Esophagus squamous epithelium (tissue), 5 donors: ENCODE measurements at regions not wholly inside any gene's neighbourhood (a gene's known extent, or its start where the extent isn't known, plus 50 kb on each side); places are given as distances from the start of the nearest gene placed in this dataset.

Experiments
- DNase-seq: peaks from one replicate; lab custom pipeline; 2025; lab: John Stamatoyannopoulos, UW
- H3K27ac ChIP-seq, 4 donors: fragments of 200-600 bp; sonication (generic); one replicate each; pipeline ENCODE4 v1.5.1; 2016 to 2019; ENCODE audit warnings: mild to moderate bottlenecking in 1 of 4
- H3K27me3 ChIP-seq, 4 donors: fragments of 200-600 bp; sonication (generic); 1 replicate in 3 of 4; 2 replicates in 1 of 4; pipeline versions ENCODE4 v1.5.1 to v1.6.0; 2017 to 2021; ENCODE audit warnings: antibody characterized with exemption in 1 of 4
- H3K36me3 ChIP-seq, 3 donors: fragments of 200-600 bp; sonication (generic); one replicate each; pipeline ENCODE4 v1.5.1; 2016 to 2019
- H3K4me1 ChIP-seq, 3 donors: fragments of 200-600 bp; sonication (generic); one replicate each; pipeline ENCODE4 v1.5.1; 2017 to 2019
- H3K4me3 ChIP-seq, 4 donors: fragments of 200-600 bp; sonication (generic); 1 replicate in 3 of 4; 2 replicates in 1 of 4; pipeline ENCODE4 v1.5.1; 2016 to 2019; ENCODE audit warnings: mild to moderate bottlenecking in 2 of 4, moderate library complexity in 1 of 4
- H3K9me3 ChIP-seq, 3 donors: fragments of 200-600 bp; sonication (generic); one replicate each; pipeline ENCODE4 v1.5.1; 2016 to 2019
- CTCF ChIP-seq, 6 experiments: fragments of 450-650 bp in 4 of 6; fragments of 200-600 bp in 2 of 6; sonication (generic) in 2 of 6; IDR thresholded peaks; one replicate each; pipeline ENCODE4 v1.5.1; 2016 to 2019; ENCODE audit warnings: antibody characterized with exemption in 6 of 6, mild to moderate bottlenecking in 4 of 6, moderate library complexity in 4 of 6
- POLR2A ChIP-seq, 4 donors: fragments of 450-650 bp; IDR thresholded peaks; one replicate each; pipeline ENCODE4 v1.6.1; 2017; ENCODE audit warnings: antibody characterized with exemption in 4 of 4, mild to moderate bottlenecking in 4 of 4, moderate library complexity in 3 of 4
- WGBS, 2 donors: methylation state at CpG; one replicate each; pipeline ENCODE4 v1.1.5; 2018; 5-methylcytosine and 5-hydroxymethylcytosine counted together
- intact Hi-C: fragments of 100-400 bp; cut with DNase I; formaldehyde crosslinking; loops from one replicate; pipeline ENCODE4 v1.15.0; 2022
- donor health status: DM: yes; HTN: yes; CAD: no.

DNA sequence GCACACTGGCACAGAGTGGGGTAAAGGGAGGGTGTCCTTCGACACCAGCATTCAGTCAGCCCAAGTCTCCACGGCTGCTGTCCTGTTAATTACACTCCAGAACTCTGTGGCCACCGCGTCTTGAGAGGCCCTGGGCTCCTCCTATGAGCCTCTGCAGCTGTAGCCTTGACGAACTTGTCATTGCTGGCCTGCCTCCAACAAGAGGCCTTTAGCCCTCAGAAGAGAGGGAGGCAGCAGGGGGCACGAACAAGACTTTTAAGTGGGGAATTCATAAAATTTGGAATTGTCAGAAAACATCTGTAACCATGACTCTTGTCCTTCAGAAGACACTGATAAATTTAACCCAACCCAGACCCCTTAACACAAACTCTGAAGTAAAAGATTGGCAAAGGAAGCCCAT is 241.9 kb downstream of the UQCRFS1 start:
- H3K4me1 ChIP-seq = no peaks in the 10 kb centered on the region
- TF ChIP-seq POLR2A (IDR thresholded peaks at IDR 0.05) (no peak), CTCF (IDR thresholded peaks at IDR 0.05) (no peak)
- DNase-seq = no peak

DNA sequence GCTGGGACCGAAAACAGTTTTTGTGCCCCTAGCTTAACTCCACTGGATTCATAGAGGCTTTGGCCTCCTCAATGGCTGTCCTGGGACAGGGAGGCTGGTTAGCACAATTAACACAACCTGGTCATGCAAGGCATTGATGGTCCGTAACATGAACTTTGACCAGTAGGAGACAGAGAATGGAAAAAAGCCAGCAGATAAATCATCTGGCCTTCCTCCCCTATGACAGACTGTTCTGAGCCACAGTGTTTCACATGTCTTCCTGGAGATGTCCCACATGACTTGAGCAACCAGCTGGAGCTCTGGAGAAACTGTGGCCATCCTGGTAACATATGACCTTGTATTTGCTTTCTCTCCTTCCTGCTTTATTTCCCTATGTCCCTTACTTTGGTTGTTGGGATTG is 244.2 kb downstream of the UQCRFS1 start:
- H3K4me1 ChIP-seq = no peaks in the 10 kb centered on the region
- TF ChIP-seq POLR2A (IDR thresholded peaks at IDR 0.05) = no peak
- no peak for TF ChIP-seq CTCF (IDR thresholded peaks at IDR 0.05)
- H3K9me3 ChIP-seq = no peaks in the 10 kb centered on the region
- no peak overlapping the region for H3K4me3 ChIP-seq
- intact Hi-C loops = no loop called here
- no peaks in the 10 kb centered on the region for H3K27me3 ChIP-seq
- no peak for DNase-seq
- no peaks in the 10 kb centered on the region for H3K36me3 ChIP-seq
- H3K27ac ChIP-seq = no peak overlapping the region
- 94% methylated on average over 2 of the region's 2 CpGs; no CpG with 5 or more reads in 1 of the 2 donors for WGBS, 2 donors

More for the DNA sequence above, 241.9 kb downstream of the UQCRFS1 start:
- no peaks in the 10 kb centered on the region for H3K9me3 ChIP-seq
- no peak overlapping the region for H3K27ac ChIP-seq
- no peak overlapping the region for H3K4me3 ChIP-seq
- 49 to 65% methylated on average over 5 to 6 of the region's 6 CpGs for WGBS, 2 donors
- H3K36me3 ChIP-seq = no peaks in the 10 kb centered on the region
- intact Hi-C loops = no loop called here
- no peaks in the 10 kb centered on the region for H3K27me3 ChIP-seq

GRCh38 chr19:28966737-28967399 is 246.1 kb downstream of the UQCRFS1 start:
- no peaks in the 10 kb centered on the region for H3K4me1 ChIP-seq
- intact Hi-C loops = no loop called here
- no peak for DNase-seq
- no peaks in the 10 kb centered on the region for H3K27me3 ChIP-seq
- TF ChIP-seq POLR2A (IDR thresholded peaks at IDR 0.05) (no peak), CTCF (IDR thresholded peaks at IDR 0.05) (no peak)
- H3K4me3 ChIP-seq = no peak overlapping the region
- no peaks in the 10 kb centered on the region for H3K9me3 ChIP-seq
- no peaks in the 10 kb centered on the region for H3K36me3 ChIP-seq
- 26 to 43% methylated on average over 8 of the region's 8 CpGs for WGBS, 2 donors
- H3K27ac ChIP-seq = no peak overlapping the region

- Histone ChIP-seq H3K27me3 (no peaks in the 10 kb centered on the region), H3K9me3 (no peaks in the 10 kb centered on the region), H3K4me3 (no peak overlapping the region), H3K36me3 (no peaks in the 10 kb centered on the region), H3K27ac (no peak overlapping the region), H3K4me1 (no peaks in the 10 kb centered on the region)
- intact Hi-C loops = no loop called here
- TF ChIP-seq POLR2A (IDR thresholded peaks at IDR 0.05) = no peak
- TF ChIP-seq CTCF (IDR thresholded peaks at IDR 0.05) = no peak
- 69 to 74% methylated on average over 2 of the region's 2 CpGs for WGBS, 2 donors
- DNase-seq = no peak
These were observed 248.5 kb downstream of the UQCRFS1 start for GRCh38 chr19:28964500-28964899.

DNA sequence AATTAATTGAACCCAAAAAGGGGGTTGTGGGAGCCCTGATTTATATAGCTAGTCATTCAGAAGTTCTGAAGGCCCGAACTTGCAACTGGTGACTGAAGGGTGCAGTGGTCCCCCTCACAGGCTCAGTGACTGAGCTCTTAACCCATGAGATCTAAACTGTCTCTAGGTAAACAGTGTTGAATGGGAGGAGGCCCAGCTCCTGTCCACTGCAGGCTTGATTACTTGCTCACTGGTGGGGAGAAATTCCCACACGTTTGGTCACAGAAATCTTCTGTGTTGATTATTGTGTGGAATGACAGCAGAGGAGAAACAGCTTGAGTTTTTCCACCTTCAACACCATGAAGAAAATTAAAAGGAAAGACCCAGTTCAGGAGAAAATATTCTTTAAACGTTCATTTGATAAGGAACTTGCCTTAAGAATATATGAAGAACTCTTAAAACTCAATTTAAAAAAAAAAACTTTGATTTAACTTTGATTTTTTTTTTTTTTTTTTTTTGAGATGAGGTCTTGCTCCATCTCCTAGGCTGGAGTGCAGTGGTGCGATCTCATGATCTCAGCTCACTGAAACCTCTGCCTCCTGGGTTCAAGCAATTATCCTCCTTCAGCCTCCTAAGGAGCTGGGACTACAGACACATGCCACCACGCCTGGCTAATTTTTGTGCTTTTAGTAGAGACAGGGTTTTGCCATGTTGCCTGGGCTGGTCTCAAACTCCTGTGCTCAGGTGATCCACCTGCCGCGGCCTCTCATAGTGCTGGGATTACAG is 249.3 kb downstream of the UQCRFS1 start:
- intact Hi-C loops = no loop called here
- no peak for DNase-seq
- Histone ChIP-seq H3K27me3 (no peaks in the 10 kb centered on the region), H3K36me3 (no peaks in the 10 kb centered on the region), H3K4me3 (no peak overlapping the region), H3K4me1 (no peaks in the 10 kb centered on the region), H3K9me3 (no peaks in the 10 kb centered on the region), H3K27ac (no peak overlapping the region)
- TF ChIP-seq CTCF (IDR thresholded peaks at IDR 0.05) (no peak), POLR2A (IDR thresholded peaks at IDR 0.05) (no peak)
- WGBS, 2 donors = 71 to 74% methylated on average over 7 of the region's 7 CpGs
